ENCODE measurements at regions not wholly inside any gene's neighbourhood (a gene's known extent, or its start where the extent isn't known, plus 50 kb on each side); places are given as distances from the start of the nearest gene placed in this dataset.

DNA sequence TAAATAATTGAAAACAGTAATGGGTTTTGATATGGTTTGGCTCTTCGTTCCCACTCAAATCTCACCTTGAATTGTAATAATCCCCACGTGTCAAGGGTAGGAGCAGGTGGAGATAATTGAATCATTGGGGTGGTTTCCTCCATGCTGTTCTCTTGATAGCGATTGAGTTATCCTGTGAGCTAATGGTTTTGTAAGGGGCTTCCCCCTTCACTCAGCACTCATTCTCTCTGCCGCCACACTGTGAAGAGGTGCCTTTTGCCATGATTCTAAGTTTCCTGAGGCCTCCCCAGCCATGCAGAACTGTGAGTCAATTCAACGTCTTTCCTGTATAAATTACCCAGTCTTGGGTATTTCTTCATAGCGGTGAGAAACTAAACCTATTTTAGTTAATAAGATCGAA is 551.7 kb upstream of the POT1 start:
- H4K20me1 ChIP-seq (replicated peaks; ENCODE audit: insufficient read depth) = no peaks in the 10 kb centered on the region
- H2AFZ ChIP-seq = no peak overlapping the region
- ATAC-seq (peak; percentile 36; the same call in 1 of the 3 replicates), DNase-seq (ENCODE audit: low spot score) (no peak)
- H3K9me2 ChIP-seq (ENCODE audit: insufficient read depth) = no peaks in the 10 kb centered on the region
- no peak overlapping the region for H3K4me3 ChIP-seq
- no peak for TF ChIP-seq ZNF114 (CRISPR knock-in tag; IDR thresholded peaks at IDR 0.05)
- TF ChIP-seq EZH2 (IDR thresholded peaks at IDR 0.05; ENCODE audit: low read depth, unreplicated experiment) = no peak
- no peak for TF ChIP-seq NANOG (IDR thresholded peaks at IDR 0.05; ENCODE audit: borderline replicate concordance)
- TF ChIP-seq, protein P1, sequence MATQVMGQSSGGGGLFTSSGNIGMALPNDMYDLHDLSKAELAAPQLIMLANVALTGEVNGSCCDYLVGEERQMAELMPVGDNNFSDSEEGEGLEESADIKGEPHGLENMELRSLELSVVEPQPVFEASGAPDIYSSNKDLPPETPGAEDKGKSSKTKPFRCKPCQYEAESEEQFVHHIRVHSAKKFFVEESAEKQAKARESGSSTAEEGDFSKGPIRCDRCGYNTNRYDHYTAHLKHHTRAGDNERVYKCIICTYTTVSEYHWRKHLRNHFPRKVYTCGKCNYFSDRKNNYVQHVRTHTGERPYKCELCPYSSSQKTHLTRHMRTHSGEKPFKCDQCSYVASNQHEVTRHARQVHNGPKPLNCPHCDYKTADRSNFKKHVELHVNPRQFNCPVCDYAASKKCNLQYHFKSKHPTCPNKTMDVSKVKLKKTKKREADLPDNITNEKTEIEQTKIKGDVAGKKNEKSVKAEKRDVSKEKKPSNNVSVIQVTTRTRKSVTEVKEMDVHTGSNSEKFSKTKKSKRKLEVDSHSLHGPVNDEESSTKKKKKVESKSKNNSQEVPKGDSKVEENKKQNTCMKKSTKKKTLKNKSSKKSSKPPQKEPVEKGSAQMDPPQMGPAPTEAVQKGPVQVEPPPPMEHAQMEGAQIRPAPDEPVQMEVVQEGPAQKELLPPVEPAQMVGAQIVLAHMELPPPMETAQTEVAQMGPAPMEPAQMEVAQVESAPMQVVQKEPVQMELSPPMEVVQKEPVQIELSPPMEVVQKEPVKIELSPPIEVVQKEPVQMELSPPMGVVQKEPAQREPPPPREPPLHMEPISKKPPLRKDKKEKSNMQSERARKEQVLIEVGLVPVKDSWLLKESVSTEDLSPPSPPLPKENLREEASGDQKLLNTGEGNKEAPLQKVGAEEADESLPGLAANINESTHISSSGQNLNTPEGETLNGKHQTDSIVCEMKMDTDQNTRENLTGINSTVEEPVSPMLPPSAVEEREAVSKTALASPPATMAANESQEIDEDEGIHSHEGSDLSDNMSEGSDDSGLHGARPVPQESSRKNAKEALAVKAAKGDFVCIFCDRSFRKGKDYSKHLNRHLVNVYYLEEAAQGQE (IDR thresholded peaks at IDR 0.05; ENCODE audit: unreplicated experiment) = no peak
- no peak for TF ChIP-seq CREB1 (CRISPR knock-in tag; IDR thresholded peaks at IDR 0.05; ENCODE audit: low read depth)
- Mint-ChIP-seq H3K4me1 (no peaks in the 10 kb centered on the region), H3K4me3 (no peak overlapping the region), H3K27ac (peak overlapping the region; percentile 13; the same call in 1 of the 2 replicates), H3K27me3 (ENCODE audit: insufficient read depth, low read depth, poor library complexity) (no peaks in the 10 kb centered on the region), H3K36me3 (ENCODE audit: low read depth) (no peaks in the 10 kb centered on the region), H3K9me3 (no peaks in the 10 kb centered on the region)
- no peaks in the 10 kb centered on the region for H3K27me3 ChIP-seq (ENCODE audit: insufficient read depth)
- no peak overlapping the region for H3K4me2 ChIP-seq
- H3F3A ChIP-seq (replicated peaks; ENCODE audit: low read depth) = no peaks in the 10 kb centered on the region
- H3K36me3 ChIP-seq (ENCODE audit: insufficient read depth) = no peaks in the 10 kb centered on the region
- no peak overlapping the region for H3K27ac ChIP-seq (ENCODE audit: low read depth)
- no peaks in the 10 kb centered on the region for H3K79me2 ChIP-seq (replicated peaks; ENCODE audit: insufficient read depth)
- no peaks in the 10 kb centered on the region for H3K4me1 ChIP-seq (ENCODE audit: insufficient read depth)

GRCh38 chr7:125480762-125481161 is 551.1 kb upstream of the POT1 start:
- Histone ChIP-seq H3K27ac (ENCODE audit: low read depth) (no peak overlapping the region), H3K36me3 (ENCODE audit: insufficient read depth) (no peaks in the 10 kb centered on the region), H3K4me1 (ENCODE audit: insufficient read depth) (no peaks in the 10 kb centered on the region), H3K9me2 (ENCODE audit: insufficient read depth) (no peaks in the 10 kb centered on the region), H3K4me2 (no peak overlapping the region), H3F3A (replicated peaks; ENCODE audit: low read depth) (no peaks in the 10 kb centered on the region), H4K20me1 (replicated peaks; ENCODE audit: insufficient read depth) (no peaks in the 10 kb centered on the region), H3K4me3 (no peak overlapping the region), H3K79me2 (replicated peaks; ENCODE audit: insufficient read depth) (no peaks in the 10 kb centered on the region), H3K27me3 (ENCODE audit: insufficient read depth) (no peaks in the 10 kb centered on the region), H2AFZ (no peak overlapping the region)
- ATAC-seq (peak; percentile 69), DNase-seq (ENCODE audit: low spot score) (peak; percentile 41)
- Mint-ChIP-seq H3K27ac (peak overlapping the region; percentile 44; the same call in 1 of the 2 replicates), H3K36me3 (ENCODE audit: low read depth) (no peaks in the 10 kb centered on the region), H3K9me3 (no peaks in the 10 kb centered on the region), H3K4me1 (no peaks in the 10 kb centered on the region), H3K4me3 (no peak overlapping the region), H3K27me3 (ENCODE audit: insufficient read depth, low read depth, poor library complexity) (no peaks in the 10 kb centered on the region)
- TF ChIP-seq CTCF (conservative IDR thresholded peaks at IDR 0.05; ENCODE audit: low read depth in 2 of 2) = peak; percentile 15 to 20; a peak in 2 of 4 replicates
- TF ChIP-seq, protein P1 (IDR thresholded peaks at IDR 0.05; ENCODE audit: unreplicated experiment) = no peak

Data from GM23338 (cell line).